MV-4-11 (cell line): ENCODE measurements at regions not wholly inside any gene's neighbourhood (a gene's known extent, or its start where the extent isn't known, plus 50 kb on each side); places are given as distances from the start of the nearest gene placed in this dataset.
"Not testable (repeated sequence)": the region's sequence is repeated elsewhere in the genome, so short reads cannot be mapped to it uniquely, and the experiment has no call there.

Experiments used
- DNase-seq: peaks from one replicate; lab custom pipeline; 2025; lab: John Stamatoyannopoulos, UW

DNA sequence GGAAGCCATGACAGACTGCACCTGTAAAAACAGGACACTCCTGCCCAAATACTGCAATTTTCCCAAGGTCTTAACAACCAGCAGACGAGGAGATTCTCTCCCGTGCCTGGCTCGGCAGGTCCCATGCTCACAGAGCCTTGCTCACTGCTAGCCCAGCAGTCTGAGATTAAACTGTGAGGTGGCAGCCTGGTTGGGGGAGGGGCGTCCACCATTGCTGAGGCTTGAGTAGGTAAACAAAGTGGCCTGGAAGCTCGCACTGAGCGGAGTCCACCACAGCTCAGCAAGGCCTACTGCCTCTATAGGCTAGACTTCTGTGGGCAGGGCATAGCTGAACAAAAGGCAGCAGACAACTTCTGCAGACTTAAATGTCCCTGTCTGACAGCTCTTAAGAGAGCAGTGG is 80.3 kb downstream of the ANXA5 start:
- DNase-seq = not testable (repeated sequence)

DNA sequence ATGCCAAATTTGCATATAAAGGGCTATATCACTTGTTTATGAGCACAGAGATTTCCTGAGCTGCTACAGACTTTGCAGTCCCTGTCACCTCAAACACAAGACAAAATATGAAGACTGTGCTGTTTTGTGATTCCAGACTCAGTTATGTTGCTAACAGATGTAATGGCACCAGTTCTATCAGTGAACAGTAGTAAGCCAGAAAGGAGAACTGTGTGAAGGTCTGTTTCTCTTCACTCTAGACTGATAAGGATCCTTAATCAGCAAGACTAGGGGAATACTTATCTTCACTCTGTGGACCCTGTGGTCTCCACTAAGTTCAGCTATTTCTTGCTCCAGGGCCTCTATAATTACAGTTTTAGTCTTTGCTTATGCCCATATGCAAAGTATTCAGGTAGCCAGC is 82.7 kb downstream of the ANXA5 start:
- no peak for DNase-seq

DNA sequence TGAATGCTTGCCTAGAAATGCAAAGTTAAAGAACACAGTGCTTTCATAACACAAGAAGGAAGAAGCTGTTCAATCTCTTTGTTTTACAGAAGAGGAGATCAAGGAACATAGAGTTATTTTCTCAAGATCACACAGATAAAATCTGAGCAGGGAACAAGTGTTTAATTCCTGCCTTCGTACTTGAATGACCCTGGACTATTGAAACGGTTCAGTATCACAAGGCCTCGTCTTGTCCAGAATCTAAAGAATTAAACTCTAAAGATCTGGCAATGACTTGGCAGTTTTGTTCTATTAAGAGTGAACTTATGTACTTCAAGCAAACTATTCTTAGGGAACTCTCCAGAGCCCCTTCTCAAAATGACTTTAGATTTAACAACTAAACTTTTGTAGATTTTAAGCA is 97.7 kb downstream of the ANXA5 start:
- no peak for DNase-seq

DNA sequence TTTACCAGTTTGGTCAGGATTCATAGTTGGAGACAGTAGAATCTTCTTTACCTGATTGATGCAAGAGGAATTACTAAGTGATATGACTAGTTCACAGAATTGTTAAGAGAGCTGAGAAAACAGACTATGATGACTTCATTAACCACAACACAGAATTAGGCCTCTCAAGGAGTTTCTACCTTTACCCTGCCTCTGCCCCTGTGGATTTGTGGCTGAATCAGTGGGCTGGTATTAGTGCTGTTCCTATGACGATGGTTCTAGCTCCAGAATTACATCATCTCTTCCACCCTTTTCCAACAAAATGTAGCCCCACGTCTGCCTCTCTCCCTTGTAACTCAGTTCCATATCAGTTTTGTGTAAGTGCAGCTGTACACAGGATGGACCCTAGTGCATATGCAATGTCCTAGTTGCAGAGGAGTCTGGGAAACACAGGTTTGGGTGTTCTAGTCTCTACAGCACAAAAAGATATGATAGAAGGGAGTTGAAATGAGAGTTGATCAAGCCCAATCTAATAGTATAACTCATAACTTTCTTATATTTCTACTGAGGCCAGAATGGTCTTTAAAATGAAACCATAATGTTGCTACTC is 99.3 kb downstream of the ANXA5 start:
- no peak for DNase-seq

DNA sequence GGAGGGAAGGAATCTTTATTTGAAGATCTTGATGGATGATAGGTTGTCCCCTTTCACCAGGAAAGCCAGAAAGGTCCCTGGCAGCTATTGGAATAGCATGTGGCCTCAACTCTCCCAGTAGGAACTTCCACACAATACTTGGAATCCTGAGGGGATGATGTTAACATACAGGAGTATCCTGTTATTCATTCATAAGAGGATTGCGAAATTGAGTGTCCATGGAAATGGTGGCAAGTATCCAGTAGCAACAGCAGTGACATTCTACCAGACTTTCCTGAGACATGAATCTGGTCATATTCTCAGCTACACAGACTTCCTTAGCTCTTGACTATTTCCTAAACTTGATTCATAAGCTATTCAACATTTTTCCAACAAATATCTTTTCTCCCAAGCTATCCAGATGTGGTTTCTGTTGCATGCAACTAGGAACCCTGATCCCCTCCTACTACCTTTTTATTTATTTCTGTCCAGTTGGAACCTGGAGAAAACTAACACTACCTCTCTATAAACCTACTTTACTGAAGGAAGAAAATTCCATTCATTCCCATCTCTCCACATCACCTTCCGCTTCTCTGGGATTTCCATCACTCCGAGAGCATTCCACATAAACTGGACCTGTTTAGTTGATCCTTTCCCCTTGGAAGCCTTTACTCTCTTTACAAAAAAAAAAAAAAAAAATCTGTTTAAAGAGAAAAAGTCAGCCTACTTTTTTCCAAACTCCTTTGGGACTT is 101.8 kb downstream of the ANXA5 start:
- no peak for DNase-seq

DNA sequence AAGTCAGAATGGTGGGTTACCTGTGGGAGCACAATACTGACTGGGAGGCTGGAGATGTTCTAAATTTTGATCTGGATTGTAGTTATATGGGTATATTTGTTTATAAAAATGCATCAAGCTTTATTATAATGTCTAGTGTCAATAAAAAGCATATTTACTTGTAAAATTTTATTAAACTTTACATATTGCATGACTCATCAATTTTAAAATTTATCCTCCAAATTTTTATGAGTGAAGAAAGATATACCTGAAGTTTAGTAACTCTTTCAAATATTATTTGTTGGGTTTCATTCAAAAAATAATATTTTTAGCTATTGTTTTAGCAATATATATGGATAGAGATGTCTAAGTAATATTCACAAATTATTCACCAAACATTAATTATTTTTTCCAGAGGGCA is 103.0 kb downstream of the ANXA5 start:
- DNase-seq = no peak

DNA sequence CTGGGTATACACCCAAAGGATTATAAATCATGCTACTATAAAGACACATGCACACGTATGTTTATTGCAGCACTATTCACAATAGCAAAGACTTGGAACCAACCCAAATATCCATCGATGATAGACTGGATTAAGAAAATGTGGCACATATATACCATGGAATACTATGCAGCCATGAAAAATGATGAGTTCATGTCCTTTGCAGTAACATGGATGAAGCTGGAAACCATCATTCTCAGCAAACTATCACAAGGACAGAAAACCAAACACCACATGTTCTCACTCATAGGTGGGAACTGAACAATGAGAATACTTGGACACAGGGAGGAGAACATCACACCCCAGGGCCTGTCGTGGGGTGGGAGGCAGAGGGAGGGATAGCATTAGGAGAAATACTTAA is 104.5 kb downstream of the ANXA5 start:
- not testable (repeated sequence) for DNase-seq

DNA sequence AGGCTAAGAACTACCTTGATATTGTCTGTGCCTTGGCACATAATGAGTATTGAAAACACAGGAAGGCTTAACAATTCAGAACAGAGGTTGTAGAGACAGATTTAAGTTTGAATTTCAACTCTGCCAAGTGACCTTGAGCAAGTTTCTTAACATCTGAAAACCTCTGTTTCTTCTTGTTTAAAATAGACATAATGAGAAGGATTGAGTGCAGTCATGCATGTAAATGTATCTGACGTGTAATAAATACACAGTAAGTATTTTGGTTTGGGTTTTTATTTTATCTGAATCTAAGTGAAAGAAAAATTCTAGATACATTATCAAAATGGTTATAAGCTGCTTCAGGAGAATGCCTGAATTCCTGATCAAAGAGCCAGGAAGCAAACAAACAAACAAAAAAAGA is 111.9 kb downstream of the ANXA5 start:
- no peak for DNase-seq

DNA sequence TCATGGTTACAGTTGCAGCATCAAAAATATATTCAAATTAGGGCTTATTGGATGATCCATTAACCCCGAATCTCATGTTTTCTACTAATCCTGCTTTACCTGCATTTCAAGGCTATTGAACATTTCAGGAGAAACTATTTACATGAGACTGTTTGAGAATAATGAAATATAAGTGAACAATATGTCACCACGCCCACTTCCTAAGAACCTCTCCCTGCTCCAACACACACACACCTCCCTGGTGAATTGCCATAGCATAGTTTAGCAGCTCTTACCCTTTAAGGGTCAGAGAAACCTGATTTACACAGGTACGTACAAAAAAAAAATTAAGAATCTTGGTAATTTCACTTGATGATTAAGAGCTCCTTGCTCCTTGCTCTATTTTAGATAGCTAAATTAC is 113.4 kb downstream of the ANXA5 start:
- DNase-seq = no peak

DNA sequence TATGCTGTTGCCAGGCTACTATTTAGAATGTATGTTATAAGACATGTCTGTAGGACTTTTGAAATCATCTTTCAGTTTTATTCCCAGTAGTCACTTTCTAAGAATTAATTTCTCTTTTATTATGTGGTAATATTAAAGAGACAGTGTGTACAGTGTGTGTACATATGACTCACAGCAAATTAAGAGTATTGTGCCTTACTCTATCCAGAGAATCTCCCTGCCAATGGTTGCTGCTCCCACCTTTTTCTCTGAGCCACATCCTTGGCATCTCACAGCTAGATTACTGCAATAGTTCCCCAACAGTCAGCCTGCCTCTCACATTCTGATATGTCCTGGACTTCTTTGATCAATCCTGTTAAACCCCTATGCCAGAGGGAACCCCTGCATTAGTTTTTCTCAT is 114.5 kb downstream of the ANXA5 start:
- no peak for DNase-seq

DNA sequence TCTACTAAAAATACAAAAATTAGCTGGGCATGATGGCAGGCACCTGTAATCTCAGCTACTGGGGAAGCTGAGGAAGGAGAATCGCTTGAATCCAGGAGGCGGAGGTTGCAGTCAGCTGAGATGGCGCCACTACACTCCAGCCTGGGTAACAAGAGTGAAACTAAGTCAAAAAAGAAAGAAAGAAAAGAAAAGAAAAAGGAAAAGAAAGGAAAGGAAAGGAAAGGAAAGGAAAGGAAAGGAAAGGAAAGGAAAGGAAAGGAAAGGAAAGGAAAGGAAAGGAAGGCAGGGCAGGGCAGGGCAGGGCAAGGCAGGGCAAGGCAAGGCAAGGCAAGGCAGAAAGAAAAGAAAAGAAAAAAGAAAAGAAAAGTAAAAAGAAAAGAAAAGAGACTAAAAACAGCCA is 121.4 kb downstream of the ANXA5 start:
- not testable (repeated sequence) for DNase-seq

DNA sequence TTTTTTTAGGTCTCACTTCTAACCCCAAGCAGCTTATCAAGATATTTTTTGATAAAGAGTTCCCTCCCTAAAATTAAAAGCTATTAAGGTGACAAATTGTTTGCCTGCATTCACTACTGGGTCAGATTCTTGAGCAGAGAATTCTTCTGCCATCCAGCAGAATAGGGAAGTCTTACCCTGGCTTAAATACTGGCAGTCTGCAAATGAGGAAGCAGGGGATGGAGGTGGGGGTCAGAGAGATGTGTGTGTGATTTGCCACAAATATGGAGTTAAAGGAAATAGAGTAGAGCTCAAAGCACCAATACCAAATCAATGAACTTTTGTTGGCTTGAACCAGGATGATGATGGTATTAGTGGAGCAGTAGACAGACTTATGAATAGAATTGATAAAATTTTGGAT is 122.2 kb downstream of the ANXA5 start:
- DNase-seq = peak; percentile 42

DNA sequence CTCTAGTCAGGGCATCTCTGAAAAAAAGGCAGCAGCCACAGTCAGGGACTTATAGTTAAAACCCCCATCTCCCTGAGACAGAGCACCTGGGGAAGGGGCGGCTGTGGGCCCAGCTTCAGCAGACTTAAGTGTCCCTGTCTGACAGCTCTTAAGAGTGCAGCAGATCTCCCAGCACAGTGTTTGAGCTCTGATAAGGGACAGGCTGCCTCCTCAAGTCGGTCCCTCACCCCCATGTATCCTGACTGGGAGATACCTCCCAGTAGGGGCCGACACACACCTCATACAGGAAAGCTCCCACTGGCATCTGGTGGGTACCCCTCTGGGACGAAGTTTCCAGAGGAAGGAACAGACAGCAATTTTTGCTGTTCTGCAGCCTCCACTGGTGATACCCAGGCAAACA is 129.0 kb downstream of the ANXA5 start:
- no peak for DNase-seq

DNA sequence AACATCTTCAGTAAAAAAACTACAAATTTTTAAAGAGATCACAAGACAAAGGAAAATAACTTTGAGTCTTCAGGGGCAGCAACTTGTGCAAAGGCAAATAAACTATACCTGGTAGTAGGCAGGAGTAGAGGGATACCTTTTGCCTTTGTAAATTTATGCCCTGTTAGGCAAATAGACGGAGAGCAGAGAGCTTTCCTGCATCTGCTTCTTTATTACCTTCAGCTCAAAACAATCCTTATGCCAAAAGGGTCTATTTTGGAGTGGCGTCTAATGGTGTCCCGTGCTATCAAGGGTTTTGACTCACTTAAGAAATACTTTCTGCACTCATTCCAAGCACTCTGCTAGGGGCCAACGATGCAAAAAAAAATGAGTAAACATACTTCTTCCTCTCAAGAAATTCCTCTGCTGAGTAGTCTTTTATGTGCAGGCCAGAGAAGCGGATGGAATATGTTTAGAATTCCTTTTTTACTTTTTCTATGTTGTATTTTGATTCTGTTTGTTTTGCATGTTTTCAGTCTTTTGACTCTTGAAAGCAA is 131.9 kb downstream of the ANXA5 start:
- no peak for DNase-seq

DNA sequence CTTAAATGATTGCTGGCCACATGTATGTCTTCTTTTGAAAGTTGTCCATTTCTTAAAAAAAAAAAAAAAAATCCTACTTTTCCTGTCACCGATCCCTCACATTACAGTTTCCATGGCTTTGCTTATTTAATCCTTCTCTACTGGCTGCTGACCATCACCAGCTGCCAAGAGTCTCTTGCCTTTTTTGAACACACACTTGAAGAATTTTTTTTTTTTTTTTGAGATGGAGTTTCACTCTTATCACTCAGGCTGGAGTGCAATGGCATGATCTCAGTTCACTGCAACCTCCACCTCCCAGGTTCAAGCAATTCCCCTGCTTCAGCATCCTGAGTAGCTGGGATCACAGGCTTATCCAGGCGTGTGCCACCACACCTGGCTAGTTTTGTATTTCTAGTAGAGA is 134.0 kb downstream of the ANXA5 start:
- DNase-seq = no peak

DNA sequence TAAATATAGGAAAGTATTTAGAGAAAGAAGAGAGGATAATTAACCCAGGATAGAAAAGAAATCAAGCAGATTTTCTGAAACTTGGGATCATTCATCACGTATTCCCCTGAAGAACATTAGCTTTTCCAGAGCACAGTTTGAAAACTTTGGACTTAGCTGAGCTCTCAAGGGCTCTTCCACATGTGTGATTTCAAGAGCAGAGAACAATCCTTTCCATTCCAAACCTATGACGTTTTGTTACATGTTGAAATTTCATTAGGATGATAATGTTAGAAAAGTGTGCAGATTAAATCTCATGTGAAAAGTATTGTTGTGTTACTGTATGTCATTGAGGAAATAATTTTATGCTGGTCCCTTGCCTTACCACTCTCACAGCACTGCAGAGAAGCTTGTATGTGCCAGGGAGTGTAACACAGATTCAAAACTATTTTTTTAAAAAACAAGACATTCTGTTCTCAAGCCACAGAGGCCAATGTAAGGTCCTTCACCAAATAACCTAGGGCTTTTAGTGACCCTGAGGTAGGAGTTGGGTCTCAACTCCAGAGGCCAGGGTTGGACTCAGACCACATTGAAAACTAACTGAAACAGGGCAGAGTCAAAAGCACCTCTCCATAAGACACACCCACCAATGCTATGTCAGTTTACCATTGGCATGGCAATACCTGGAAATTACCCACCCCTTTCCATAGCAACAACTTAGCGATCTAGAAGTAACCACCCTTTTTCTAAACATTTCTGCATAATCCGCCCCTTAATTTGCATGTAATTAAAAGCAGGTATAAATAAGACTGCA is 141.3 kb downstream of the ANXA5 start:
- no peak for DNase-seq

DNA sequence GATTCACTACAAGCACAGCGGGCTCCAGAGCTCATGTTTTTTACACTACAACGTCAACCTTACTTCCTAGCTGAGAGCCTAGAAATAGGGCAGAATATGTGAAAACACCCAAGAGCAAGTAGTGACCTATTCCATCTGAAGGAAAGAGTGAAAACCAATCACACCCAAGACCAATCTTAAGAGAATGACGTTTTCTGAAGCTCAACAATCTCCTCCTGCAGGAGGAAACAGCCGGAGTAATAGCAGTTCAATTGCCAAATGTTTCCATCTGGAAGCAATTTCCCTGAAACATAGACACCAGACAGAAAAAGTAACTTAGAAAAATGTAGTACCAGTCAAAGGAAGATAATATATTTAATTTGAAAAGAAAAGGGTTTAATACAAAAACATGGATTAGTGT is 142.4 kb downstream of the ANXA5 start:
- DNase-seq = no peak

DNA sequence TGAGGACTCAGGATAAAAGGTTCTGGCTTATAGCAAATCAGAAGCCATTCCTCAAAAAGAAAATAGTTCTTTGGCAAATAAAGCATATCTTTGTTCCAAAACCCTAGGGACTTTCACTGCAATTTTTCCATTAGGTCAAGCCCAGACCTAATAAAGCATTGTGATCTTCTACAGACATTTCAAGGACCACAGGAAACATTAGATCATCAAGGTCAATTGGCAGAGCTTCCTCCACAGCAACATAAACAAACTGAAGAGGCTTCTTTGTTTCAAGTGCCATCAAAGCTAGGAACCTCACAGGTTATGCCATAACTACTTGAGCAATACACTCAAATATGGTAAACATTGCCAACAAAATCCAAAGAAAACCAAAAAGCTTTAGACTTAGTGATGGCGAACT is 144.9 kb downstream of the ANXA5 start:
- DNase-seq = no peak

DNA sequence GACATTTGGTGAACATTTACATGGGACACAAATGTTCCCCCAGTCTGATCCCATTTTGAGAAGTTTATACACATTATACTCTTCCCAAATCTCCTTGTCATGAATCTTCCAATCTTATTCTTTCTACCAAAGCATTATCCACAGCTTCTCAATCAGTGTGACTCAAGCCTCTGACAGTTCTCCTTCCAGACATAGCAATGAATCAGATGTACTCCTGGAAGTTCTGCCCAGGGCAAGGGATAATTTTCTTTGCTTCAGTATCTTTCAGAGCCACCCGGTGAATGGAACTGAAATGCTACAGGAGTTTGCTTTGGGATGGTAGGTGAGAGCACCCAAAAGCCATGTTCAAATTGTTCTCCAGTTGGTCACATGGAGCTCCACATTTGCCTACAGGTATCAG is 145.5 kb downstream of the ANXA5 start:
- no peak for DNase-seq

DNA sequence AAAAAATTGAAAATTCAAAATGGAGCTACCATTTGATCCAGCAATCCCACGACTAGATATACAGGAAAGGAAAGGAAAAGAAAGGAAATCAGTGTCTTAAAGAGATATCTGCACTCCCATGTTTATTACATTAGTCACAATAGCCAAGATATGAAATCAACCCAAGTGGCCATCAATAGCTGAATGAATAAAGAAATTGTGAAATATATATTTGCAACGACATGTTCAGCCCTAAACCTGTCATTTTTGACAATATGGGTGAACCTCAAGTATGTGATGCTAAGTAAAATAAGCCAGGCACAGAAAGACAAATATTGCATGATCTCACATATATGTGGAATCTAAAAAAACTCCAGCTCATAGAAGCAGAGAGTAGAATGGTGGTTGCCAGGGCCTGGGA is 155.1 kb downstream of the ANXA5 start:
- DNase-seq = no peak

DNA sequence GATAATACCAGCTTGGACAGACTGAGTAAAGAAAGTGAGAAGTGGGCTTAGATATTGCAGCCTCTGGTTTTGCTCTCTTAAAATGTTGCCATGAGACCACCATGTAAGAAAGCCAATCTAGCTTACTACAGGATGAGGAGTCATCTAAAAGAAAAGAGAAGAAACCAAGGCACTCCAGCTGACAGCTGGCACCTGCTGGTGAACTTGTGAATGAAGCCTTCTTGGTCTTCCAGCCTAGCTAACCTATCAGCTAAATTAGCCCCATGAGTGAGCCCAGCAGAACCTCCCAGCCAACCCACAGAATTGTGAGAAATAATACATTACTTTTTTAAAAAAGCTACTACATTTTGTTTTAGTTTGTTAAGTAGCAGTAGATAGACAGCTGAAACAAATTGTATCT is 154.5 kb upstream of the QRFPR start:
- no peak for DNase-seq

DNA sequence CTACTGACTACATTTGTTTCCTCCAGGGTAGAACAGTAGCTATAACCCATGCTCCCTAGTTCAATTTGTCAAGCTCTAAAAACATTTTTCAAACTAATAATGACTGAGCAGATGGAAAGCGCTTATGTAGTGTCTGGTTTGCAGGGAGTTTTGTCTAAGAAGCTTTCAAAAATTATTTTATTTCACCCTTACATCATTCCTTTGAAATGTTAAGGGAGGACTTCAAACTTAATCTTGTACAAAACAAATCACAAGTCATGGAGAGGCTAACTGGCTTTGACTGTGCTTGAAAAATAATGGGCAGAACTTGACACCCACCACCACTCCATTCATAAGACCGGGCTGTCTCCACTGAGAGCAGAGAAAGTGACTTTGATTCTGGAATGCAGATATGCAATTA is 153.4 kb upstream of the QRFPR start:
- no peak for DNase-seq

DNA sequence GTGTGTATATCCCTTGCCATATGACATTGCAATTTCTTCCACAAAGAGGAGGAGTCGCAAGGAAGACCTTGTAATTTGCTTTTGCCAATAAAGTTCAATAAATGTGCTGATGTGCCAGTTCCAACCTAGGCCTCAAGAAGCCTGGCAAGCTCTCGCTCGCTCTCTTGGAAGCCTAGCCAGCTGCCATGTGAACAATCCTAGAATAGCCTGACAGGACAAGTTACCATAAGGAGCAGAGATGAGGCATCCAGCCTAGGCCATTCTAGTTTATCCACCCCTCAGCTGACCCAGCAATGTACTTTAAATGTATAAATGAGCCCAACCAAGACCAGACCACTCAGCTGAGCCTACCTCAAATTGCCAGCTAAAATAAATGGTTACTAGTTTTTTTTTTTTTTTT is 145.7 kb upstream of the QRFPR start:
- no peak for DNase-seq
